ENCODE measurements at regions not wholly inside any gene's neighbourhood (a gene's known extent, or its start where the extent isn't known, plus 50 kb on each side); places are given as distances from the start of the nearest gene placed in this dataset.
"Not testable (repeated sequence)": the region's sequence is repeated elsewhere in the genome, so short reads cannot be mapped to it uniquely, and the experiment has no call there.

DNA sequence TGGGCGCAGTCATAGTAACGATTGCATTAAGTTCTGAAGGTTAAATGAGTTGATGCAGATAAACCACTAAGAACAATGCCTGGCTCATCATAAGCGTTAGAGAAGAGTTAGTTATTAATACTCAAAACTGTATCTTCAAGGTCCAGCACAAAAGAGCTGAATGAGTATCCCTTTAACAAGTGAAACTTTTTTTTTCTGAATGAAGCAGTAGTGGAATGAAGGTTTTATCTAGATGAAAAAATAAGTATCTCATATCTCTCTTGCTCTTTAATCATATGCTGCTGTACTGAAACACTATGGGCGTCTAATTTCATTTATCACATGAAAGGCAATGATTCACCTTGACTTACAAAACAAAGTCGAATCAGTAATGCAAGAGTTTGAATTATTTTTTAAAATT, 207.4 kb downstream of the BCAS1 start:
- H3K27ac ChIP-seq (ENCODE audit: insufficient read depth in 1 of 2, low read depth in 1 of 2, low read length in 2 of 2, poor library complexity in 1 of 2, severe bottlenecking in 2 of 2); H3K4me3 ChIP-seq (ENCODE audit: control insufficient read depth in 1 of 7, extremely low read depth in 1 of 7, insufficient read depth in 4 of 7, low read depth in 2 of 7, low read length in 6 of 7); H3K27me3 ChIP-seq (replicated peaks in 2 of 5; ENCODE audit: control insufficient read depth in 4 of 5, insufficient read depth in 5 of 5, low read length in 4 of 5); H3K36me3 ChIP-seq (ENCODE audit: control insufficient read depth in 4 of 4, insufficient read depth in 4 of 4, low read length in 3 of 4); H3K9me3 ChIP-seq (ENCODE audit: control extremely low read depth in 1 of 5, control insufficient read depth in 4 of 5, insufficient read depth in 2 of 5, low read depth in 1 of 5, low read length in 4 of 5); DNase-seq: not testable (repeated sequence)
- CTCF ChIA-PET: interaction anchor here (0.7 to 1.9 kb wide), 3 partner anchors 11 to 233 kb away, joined by 3 to 4 read pairs (median 3); no protein-coding TSS in a partner anchor
- POLR2A ChIA-PET: interaction anchor here (0.6 kb wide), 1 partner anchor 99 kb away, joined by 7 read pairs; no protein-coding TSS in a partner anchor
- peaks cover 7 to 30% (median 16%) of the 10 kb centered on the region in 4 experiments for H3K4me1 ChIP-seq (ENCODE audit: control extremely low read depth in 1 of 4, control insufficient read depth in 4 of 4, insufficient read depth in 4 of 4, low read length in 3 of 4)
- WGBS (ENCODE audit: insufficient coverage): no CpG with 5 or more reads among the region's 5 CpGs

DNA sequence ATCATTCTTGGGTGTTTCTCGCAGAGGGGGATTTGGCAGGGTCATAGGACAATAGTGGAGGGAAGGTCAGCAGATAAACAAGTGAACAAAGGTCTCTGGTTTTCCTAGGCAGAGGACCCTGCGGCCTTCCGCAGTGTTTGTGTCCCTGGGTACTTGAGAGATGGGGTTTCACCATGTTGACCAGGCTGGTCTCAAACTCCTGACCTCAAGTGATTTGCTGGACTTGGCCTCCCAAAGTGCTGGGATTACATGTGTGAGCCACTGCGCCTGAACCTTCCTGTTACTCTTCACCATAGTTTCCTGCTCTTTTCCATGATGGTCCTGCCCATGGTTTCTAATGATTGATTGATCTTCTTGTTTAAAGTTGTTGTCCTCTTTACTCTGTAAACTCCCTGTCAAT, 207.9 kb downstream of the BCAS1 start:
- H3K27me3 ChIP-seq (replicated peaks in 2 of 5; ENCODE audit: control insufficient read depth in 4 of 5, insufficient read depth in 5 of 5, low read length in 4 of 5); DNase-seq; H3K9me3 ChIP-seq (ENCODE audit: control extremely low read depth in 1 of 5, control insufficient read depth in 4 of 5, insufficient read depth in 2 of 5, low read depth in 1 of 5, low read length in 4 of 5); H3K36me3 ChIP-seq (ENCODE audit: control insufficient read depth in 4 of 4, insufficient read depth in 4 of 4, low read length in 3 of 4); H3K27ac ChIP-seq (ENCODE audit: insufficient read depth in 1 of 2, low read depth in 1 of 2, low read length in 2 of 2, poor library complexity in 1 of 2, severe bottlenecking in 2 of 2); H3K4me3 ChIP-seq (ENCODE audit: control insufficient read depth in 1 of 7, extremely low read depth in 1 of 7, insufficient read depth in 4 of 7, low read depth in 2 of 7, low read length in 6 of 7): not testable (repeated sequence)
- peaks cover 11 to 31% (median 17%) of the 10 kb centered on the region in 4 experiments for H3K4me1 ChIP-seq (ENCODE audit: control extremely low read depth in 1 of 4, control insufficient read depth in 4 of 4, insufficient read depth in 4 of 4, low read length in 3 of 4)
- 94% methylated on average over 3 of the region's 4 CpGs for WGBS (ENCODE audit: insufficient coverage)
- CTCF ChIA-PET: interaction anchor here (1.3 to 1.9 kb wide), 3 partner anchors 11 to 78 kb away, joined by 3 to 4 read pairs (median 4); no protein-coding TSS in a partner anchor
- POLR2A ChIA-PET: interaction anchor here (0.6 kb wide), 1 partner anchor 98 kb away, joined by 7 read pairs; no protein-coding TSS in a partner anchor

DNA sequence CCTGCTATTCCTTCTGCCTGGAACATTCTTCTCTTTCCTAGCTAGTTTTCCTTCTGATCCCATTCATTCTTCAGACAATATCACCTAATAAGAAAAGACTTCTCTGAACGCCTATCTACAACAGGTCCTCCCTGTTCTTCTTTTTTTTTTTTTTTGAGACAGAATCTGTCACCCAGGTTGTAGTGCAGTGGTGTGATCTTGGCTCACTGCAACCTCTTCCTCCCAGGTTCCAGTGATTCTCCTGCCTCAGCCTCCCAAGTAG, 208.3 kb downstream of the BCAS1 start:
- H3K36me3 ChIP-seq (ENCODE audit: control insufficient read depth in 4 of 4, insufficient read depth in 4 of 4, low read length in 3 of 4); H3K4me3 ChIP-seq (ENCODE audit: control insufficient read depth in 1 of 7, extremely low read depth in 1 of 7, insufficient read depth in 4 of 7, low read depth in 2 of 7, low read length in 6 of 7); POLR2A ChIA-PET; H3K27ac ChIP-seq (ENCODE audit: insufficient read depth in 1 of 2, low read depth in 1 of 2, low read length in 2 of 2, poor library complexity in 1 of 2, severe bottlenecking in 2 of 2); H3K27me3 ChIP-seq (replicated peaks in 2 of 5; ENCODE audit: control insufficient read depth in 4 of 5, insufficient read depth in 5 of 5, low read length in 4 of 5); H3K9me3 ChIP-seq (ENCODE audit: control extremely low read depth in 1 of 5, control insufficient read depth in 4 of 5, insufficient read depth in 2 of 5, low read depth in 1 of 5, low read length in 4 of 5); DNase-seq: not testable (repeated sequence)
- WGBS (ENCODE audit: insufficient coverage): no CpG with 5 or more reads among the region's 1 CpG
- CTCF ChIA-PET: interaction anchor here (1.3 to 1.6 kb wide), 2 partner anchors 12 to 78 kb away, joined by 3 to 4 read pairs; no protein-coding TSS in a partner anchor
- peaks cover 11 to 31% (median 17%) of the 10 kb centered on the region in 4 experiments for H3K4me1 ChIP-seq (ENCODE audit: control extremely low read depth in 1 of 4, control insufficient read depth in 4 of 4, insufficient read depth in 4 of 4, low read length in 3 of 4)

DNA sequence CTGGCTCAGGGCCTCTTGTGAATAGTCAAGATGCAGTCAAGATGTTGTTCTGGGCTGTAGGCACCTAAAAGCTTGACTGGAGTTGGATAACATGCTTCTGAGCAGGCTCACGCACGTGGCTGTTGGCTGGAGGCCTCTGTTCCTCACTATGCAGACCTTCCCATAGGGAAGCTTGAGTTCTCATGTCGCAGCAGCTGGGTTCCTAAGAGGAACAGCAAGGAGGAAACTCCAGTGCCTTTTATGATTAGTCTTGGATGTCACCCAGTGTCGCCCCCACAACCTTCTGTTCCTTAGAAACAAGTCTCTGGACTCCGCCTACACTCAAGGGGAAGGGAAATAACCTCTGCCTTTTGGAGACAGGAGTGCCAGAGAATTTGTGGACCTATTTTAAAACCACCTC, 210.7 kb downstream of the BCAS1 start:
- 100% methylated on average over 3 of the region's 5 CpGs for WGBS (ENCODE audit: insufficient coverage)
- Histone ChIP-seq H3K27ac (ENCODE audit: insufficient read depth in 1 of 2, low read depth in 1 of 2, low read length in 2 of 2, poor library complexity in 1 of 2, severe bottlenecking in 2 of 2) (no peak overlapping the region), H3K4me3 (ENCODE audit: control insufficient read depth in 1 of 7, extremely low read depth in 1 of 7, insufficient read depth in 4 of 7, low read depth in 2 of 7, low read length in 6 of 7) (no peak overlapping the region), H3K36me3 (ENCODE audit: control insufficient read depth in 4 of 4, insufficient read depth in 4 of 4, low read length in 3 of 4) (no peaks in the 10 kb centered on the region), H3K27me3 (replicated peaks in 2 of 5; ENCODE audit: control insufficient read depth in 4 of 5, insufficient read depth in 5 of 5, low read length in 4 of 5) (no peaks in the 10 kb centered on the region), H3K9me3 (ENCODE audit: control extremely low read depth in 1 of 5, control insufficient read depth in 4 of 5, insufficient read depth in 2 of 5, low read depth in 1 of 5, low read length in 4 of 5) (no peaks in the 10 kb centered on the region), H3K4me1 (ENCODE audit: control extremely low read depth in 1 of 4, control insufficient read depth in 4 of 4, insufficient read depth in 4 of 4, low read length in 3 of 4) (peaks cover 4 to 18% (median 11%) of the 10 kb centered on the region in 4 experiments)
- ChIA-PET CTCF (interaction anchor here (1.2 to 1.5 kb wide), 3 partner anchors 8 to 55 kb away, joined by 3 to 5 read pairs (median 3); no protein-coding TSS in a partner anchor), POLR2A (no interaction called here)
- no peak for DNase-seq

DNA sequence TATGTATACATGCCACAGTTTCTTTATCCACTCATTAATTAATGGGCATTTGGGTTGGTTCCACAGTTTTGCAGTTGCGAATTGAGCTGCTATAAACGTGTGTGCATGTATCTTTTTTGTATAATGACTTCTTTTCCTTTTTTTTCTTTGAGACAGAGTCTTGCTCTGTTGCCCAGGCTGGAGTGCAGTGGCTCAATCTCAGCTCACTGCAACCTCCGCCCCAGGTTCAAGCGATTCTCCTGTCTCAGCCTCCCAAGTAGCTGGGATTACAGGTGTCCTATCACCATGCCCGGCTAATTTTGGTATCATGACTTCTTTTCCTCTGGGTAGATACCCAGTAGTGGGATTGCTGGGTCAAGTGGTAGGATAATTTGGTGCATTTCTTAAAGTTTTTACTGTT, 211.4 kb downstream of the BCAS1 start:
- H3K27ac ChIP-seq (ENCODE audit: insufficient read depth in 1 of 2, low read depth in 1 of 2, low read length in 2 of 2, poor library complexity in 1 of 2, severe bottlenecking in 2 of 2); POLR2A ChIA-PET; H3K9me3 ChIP-seq (ENCODE audit: control extremely low read depth in 1 of 5, control insufficient read depth in 4 of 5, insufficient read depth in 2 of 5, low read depth in 1 of 5, low read length in 4 of 5); H3K4me3 ChIP-seq (ENCODE audit: control insufficient read depth in 1 of 7, extremely low read depth in 1 of 7, insufficient read depth in 4 of 7, low read depth in 2 of 7, low read length in 6 of 7); H3K27me3 ChIP-seq (replicated peaks in 2 of 5; ENCODE audit: control insufficient read depth in 4 of 5, insufficient read depth in 5 of 5, low read length in 4 of 5); DNase-seq; H3K36me3 ChIP-seq (ENCODE audit: control insufficient read depth in 4 of 4, insufficient read depth in 4 of 4, low read length in 3 of 4): not testable (repeated sequence)
- CTCF ChIA-PET: interaction anchor here (1.1 to 1.4 kb wide), 3 partner anchors 12 to 56 kb away, joined by 3 to 4 read pairs (median 3); no protein-coding TSS in a partner anchor
- peaks cover 4 to 18% (median 11%) of the 10 kb centered on the region in 4 experiments for H3K4me1 ChIP-seq (ENCODE audit: control extremely low read depth in 1 of 4, control insufficient read depth in 4 of 4, insufficient read depth in 4 of 4, low read length in 3 of 4)
- 93% methylated on average over 2 of the region's 5 CpGs for WGBS (ENCODE audit: insufficient coverage)

DNA sequence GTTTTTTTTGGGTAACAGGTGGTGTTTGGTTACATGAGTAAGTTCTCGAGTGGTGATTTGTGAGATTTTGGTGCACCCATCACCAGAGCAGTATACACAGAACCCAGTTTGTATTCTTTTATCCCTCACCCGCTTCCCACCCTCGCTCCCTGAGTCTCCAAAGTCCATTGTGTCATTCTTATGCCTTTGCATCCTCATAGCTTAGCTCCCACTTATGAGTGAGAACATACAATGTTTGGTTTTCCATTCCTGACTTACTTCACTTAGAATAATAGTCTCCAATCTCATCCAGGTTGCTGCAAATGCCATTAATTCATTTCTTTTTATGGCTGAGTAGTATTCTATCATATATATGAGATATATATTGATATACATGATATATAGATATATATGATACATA, 211.9 kb downstream of the BCAS1 start:
- peaks cover 4 to 18% (median 11%) of the 10 kb centered on the region in 4 experiments for H3K4me1 ChIP-seq (ENCODE audit: control extremely low read depth in 1 of 4, control insufficient read depth in 4 of 4, insufficient read depth in 4 of 4, low read length in 3 of 4)
- H3K27me3 ChIP-seq (replicated peaks in 2 of 5; ENCODE audit: control insufficient read depth in 4 of 5, insufficient read depth in 5 of 5, low read length in 4 of 5); POLR2A ChIA-PET; H3K4me3 ChIP-seq (ENCODE audit: control insufficient read depth in 1 of 7, extremely low read depth in 1 of 7, insufficient read depth in 4 of 7, low read depth in 2 of 7, low read length in 6 of 7); H3K27ac ChIP-seq (ENCODE audit: insufficient read depth in 1 of 2, low read depth in 1 of 2, low read length in 2 of 2, poor library complexity in 1 of 2, severe bottlenecking in 2 of 2); H3K9me3 ChIP-seq (ENCODE audit: control extremely low read depth in 1 of 5, control insufficient read depth in 4 of 5, insufficient read depth in 2 of 5, low read depth in 1 of 5, low read length in 4 of 5); DNase-seq; H3K36me3 ChIP-seq (ENCODE audit: control insufficient read depth in 4 of 4, insufficient read depth in 4 of 4, low read length in 3 of 4): not testable (repeated sequence)
- CTCF ChIA-PET: interaction anchor here (1.1 to 1.6 kb wide), 3 partner anchors 8 to 57 kb away, joined by 3 to 4 read pairs (median 4); no protein-coding TSS in a partner anchor
- WGBS (ENCODE audit: insufficient coverage): 100% methylated on average over 2 of the region's 3 CpGs

DNA sequence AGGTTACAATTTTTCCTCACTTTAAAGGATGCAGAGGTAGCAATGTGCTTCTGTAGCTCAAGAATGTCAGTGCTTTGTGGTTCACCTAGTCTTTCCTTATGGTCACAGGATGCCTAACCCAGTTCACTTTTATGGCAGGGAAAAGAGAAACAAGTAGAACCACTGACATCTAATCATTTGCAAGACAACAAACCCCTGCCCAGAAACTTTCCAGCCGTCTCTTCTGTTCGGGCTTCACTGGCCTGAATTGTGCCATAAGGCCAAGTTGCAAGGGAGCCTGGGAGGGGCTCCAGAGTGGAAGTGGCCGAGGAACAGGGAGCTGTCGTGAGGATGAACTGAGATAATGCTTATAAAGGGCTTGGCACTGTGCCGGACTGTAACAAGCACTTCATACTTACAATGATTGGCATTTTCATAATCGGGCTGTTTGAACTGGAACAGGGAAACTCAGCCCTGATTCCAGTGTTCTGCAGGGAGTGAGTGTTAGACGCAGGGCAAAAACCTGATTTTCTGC, 212.6 kb downstream of the BCAS1 start:
- H3K36me3 ChIP-seq (ENCODE audit: control insufficient read depth in 4 of 4, insufficient read depth in 4 of 4, low read length in 3 of 4): no peaks in the 10 kb centered on the region
- H3K4me3 ChIP-seq (ENCODE audit: control insufficient read depth in 1 of 7, extremely low read depth in 1 of 7, insufficient read depth in 4 of 7, low read depth in 2 of 7, low read length in 6 of 7): no peak overlapping the region
- WGBS (ENCODE audit: insufficient coverage): 100% methylated on average over 4 of the region's 7 CpGs
- no peaks in the 10 kb centered on the region for H3K9me3 ChIP-seq (ENCODE audit: control extremely low read depth in 1 of 5, control insufficient read depth in 4 of 5, insufficient read depth in 2 of 5, low read depth in 1 of 5, low read length in 4 of 5)
- ChIA-PET CTCF (interaction anchor here (0.8 to 1.6 kb wide), 5 partner anchors 8 to 278 kb away, joined by 3 to 4 read pairs (median 3); no protein-coding TSS in a partner anchor), POLR2A (no interaction called here)
- H3K4me1 ChIP-seq (ENCODE audit: control extremely low read depth in 1 of 4, control insufficient read depth in 4 of 4, insufficient read depth in 4 of 4, low read length in 3 of 4): peaks cover 4 to 18% (median 11%) of the 10 kb centered on the region in 4 experiments
- H3K27ac ChIP-seq (ENCODE audit: insufficient read depth in 1 of 2, low read depth in 1 of 2, low read length in 2 of 2, poor library complexity in 1 of 2, severe bottlenecking in 2 of 2): no peak overlapping the region
- no peaks in the 10 kb centered on the region for H3K27me3 ChIP-seq (replicated peaks in 2 of 5; ENCODE audit: control insufficient read depth in 4 of 5, insufficient read depth in 5 of 5, low read length in 4 of 5)
- no peak for DNase-seq
